RCC 7860 (cell line): ENCODE measurements at regions not wholly inside any gene's neighbourhood (a gene's known extent, or its start where the extent isn't known, plus 50 kb on each side); places are given as distances from the start of the nearest gene placed in this dataset.
A peak's percentile ranks its signal among the peaks of the same experiment; 100 is the strongest.

Experiments used
- DNase-seq: peaks from one replicate; pipeline ENCODE4 v3.0.0-alpha.2; 2015; ENCODE audit warnings: low spot score
- FAIRE-seq: peaks from 2 replicates; lab custom pipeline; 2012; peaks lifted over from hg19 to GRCh38; lab: Jason Lieb, UNC

DNA sequence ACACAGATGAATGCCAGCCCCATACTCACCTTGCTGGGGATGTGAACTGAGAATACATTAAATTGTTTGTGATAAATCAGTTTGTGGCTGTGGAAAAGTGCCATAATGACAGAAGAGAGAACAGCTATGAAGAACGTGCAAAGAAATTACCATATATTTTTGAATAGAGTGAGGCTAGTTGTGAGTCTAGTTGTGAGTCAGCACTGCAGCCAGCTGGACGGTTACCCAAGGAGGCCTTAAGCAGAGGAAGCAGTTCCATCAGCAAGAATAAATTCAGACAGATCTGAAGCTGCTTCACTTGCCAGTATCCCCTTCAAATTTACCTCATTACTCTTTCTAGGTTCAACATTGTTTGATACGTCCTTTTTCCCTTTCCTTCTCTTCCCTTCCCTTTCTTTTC, 446.0 kb downstream of the MTRR start:
- DNase-seq (no peak), FAIRE-seq (no peak)

DNA sequence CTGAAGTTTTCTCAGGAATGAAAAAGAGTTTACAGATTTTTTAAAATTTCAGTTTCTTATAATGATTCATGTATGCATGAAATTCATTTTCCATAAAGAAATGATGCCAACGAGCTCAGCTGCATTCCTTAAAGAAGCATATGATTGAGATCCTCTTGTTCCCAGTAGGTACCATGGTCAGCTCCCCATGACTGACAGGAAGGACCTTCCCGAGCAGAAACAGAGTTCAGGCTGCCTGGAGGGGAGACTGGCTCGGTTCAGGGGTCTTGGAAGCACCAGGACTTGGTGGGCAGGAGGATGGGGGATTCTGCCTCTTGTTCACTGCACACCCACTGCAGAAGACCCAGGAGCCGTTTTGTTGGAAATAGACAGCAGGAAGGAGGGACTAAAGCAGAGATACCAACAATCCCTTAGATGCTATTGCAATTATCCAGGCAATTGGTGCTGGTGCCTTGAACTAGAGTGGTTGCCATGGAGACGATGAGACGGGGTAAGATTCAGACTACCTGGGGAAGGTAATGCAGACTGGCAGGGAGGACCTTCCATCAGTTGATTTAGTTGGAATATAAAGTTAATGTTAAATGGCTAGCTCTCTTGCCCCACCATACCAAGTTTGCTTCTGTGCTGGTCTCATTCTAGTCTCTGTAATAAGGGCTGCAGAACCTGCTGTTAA, 447.8 kb downstream of the MTRR start:
- DNase-seq (no peak), FAIRE-seq (no peak)

DNA sequence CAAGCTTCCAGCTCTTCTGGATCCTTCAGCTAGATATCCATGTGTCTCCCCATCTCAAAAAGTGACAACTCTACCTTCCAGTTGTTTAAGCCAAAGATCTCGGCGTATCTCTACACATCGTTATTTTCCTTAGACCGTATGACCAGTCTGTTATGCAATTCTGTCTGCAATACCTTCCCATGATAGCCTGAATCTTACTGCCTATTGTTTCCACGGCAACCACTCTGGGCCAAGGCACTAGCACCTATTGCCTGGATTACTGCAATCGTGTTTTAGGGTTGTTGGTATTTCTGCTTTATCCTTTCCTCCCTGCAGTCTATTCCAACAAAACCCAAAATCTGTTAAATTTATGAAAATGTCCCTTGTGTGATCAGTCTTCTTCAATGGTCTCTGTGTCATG, 448.4 kb downstream of the MTRR start:
- no peak for DNase-seq
- no peak for FAIRE-seq

DNA sequence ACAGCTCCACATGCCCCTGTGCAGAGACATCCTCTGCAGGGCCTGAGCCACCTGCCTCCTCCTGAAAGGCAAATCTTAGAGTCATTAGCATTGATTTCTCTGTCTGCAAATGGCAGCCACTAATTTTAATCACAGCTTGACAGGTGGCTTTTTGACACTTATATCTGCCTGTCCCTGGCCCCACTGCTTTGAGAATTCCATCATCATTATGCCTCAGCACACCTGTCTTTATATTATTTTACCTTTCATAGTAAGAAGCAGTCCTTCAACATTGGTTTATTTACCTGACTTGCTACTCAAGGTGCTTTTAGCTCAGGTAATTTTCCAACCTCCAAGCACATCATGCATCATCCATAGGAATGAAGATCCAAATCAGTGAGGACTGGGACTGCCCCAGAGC, 451.3 kb downstream of the MTRR start:
- FAIRE-seq (no peak), DNase-seq (no peak)

DNA sequence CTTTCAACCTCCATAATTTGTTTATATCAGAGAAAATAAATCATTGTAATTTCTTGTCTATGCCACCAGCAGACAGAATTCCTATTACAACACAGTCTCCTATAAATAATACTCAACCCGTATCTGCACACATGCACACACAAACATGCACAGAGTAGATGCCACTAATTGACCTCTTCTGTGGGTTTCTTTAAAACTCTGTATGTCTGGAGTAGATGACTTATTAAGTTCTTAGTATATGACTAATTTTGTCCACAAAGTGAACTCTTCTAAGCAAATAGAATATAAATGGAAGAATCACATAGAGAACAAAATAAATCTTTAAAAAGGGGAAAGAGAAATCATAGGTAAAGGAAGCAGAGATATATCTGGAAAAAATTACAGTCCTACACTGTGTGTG, 452.3 kb downstream of the MTRR start:
- FAIRE-seq = no peak
- DNase-seq = no peak

DNA sequence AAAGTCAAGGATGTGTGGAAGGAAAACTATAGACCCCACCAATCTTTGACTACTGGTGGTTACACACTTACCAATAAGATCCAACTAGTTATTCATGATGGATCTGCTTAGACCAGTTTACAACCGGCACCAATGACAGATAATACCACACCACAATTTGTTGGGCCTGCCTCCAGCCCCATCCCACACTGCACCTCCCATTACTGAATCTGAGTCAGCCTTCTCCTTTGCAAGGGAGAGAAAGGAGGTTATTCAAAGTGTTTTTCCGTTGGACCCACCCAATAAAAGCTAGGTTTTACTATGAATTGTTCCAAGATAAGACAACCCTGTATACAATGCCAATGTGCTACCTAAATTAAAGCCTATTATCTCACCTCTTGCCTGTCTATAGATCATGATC, 453.5 kb downstream of the MTRR start:
- no peak for FAIRE-seq

DNA sequence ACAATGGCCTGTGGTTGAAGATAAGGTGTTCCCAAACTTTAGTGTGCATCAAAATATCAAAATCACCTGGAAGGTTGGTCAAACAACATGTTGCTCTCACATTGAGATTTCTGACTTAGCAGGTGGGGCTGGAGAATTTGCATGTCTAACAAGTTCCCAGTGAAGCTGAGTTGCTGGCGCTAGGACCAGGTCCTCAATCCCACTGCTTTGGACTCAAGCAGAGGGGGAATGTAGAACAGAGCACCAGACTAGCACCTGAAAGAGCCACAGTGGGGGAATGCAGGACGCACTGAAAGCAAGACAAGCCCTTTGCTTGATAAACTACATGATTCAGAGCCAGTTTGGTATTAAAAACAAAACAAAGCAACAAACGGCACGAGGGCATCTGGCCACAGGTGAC, 458.1 kb downstream of the MTRR start:
- FAIRE-seq = no peak
- no peak for DNase-seq

More for the DNA sequence above, 453.5 kb downstream of the MTRR start:
- no peak for DNase-seq

DNA sequence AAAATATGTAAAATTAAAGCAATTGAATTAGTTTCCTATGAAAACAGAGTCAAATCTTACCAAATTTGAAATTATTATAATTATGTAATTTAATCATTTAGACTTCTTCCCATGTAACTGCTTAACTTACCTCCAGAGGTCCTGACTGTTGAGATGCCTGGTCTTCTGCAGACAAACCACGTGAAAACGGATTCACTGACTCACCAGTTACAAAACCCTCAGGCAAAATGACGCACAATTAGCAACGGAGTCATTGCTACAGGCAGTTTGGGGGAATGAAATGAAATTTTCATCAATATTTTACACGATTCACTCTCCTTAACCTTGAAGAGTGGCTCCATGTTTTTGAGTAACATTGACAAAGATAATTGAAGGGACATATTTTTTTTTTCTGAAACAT, 460.8 kb downstream of the MTRR start:
- no peak for DNase-seq
- FAIRE-seq = no peak

DNA sequence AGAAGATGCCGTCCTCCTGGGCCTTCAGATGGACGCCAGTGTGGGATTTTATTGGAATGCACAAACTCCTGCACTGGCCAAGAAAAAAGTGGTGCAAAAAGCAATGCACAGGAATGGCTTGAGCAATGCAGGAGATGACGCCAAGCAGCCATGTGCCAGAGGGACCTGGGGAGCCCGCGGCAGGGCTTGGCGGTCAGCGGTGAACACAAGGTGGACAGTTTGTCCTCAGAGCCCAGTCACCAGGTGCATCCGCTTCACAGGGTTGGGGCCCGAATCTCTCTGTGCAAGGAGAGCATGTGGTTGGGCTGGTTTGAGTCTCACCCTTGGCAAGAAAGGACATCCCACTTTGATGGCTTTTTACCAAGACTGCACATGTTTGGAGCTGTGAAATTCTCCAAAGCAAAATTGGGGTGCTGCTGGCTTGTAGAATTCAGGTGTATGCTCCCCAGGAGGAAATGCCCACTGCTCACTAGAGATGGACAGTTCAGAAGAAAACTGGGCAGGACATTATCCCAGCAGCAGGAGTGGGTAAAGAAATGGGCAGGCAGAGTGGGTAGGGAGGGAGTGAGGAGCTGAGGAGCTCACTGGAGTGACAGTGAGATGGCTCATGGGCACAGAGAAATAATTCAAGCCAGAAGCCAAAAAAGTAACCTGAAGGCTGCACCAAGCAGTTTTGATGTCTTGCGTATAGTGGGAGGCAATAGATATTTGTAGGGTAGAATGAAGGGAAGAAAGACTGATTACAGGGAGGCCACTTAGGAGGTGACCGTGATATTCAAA, 463.9 kb downstream of the MTRR start:
- FAIRE-seq (no peak), DNase-seq (no peak)

DNA sequence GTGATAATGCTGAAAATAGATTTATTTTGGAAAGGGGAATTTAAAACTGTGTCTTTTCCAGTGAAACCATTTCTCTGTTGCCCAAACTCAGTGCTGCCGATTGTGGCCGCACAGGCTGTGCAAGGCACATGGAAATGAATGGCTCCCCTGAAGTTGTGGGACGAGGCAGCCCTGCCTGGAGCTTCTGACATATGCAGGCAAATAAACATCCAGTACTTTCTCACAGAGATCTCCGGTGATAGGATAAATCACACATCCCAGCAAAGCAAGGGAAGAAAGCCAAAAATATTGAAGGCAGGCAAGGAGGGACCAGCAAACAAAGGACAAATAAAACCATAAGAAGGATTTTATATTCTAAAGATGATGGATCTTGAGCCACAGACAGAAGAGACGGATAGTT, 464.5 kb downstream of the MTRR start:
- DNase-seq (no peak), FAIRE-seq (no peak)

DNA sequence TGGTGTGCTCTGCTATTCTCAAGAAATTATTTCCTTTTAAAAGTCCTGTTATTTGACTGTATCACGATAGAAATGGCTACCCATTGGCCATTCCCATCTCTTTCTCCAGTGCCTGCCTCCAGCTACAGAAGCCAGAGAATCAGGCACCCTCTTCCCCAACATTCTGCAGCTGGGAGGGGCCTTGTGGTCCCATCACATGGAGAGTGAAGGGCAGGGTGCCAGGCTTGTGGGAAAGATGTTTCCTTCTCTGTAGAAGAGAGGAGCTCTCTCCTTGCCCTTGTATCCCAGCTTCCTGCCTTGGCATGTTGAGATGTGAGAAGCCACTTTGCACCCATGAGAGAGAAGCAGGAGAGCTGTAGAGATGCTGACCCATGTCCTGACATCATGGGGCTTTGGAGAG, 465.0 kb downstream of the MTRR start:
- FAIRE-seq = no peak
- no peak for DNase-seq

DNA sequence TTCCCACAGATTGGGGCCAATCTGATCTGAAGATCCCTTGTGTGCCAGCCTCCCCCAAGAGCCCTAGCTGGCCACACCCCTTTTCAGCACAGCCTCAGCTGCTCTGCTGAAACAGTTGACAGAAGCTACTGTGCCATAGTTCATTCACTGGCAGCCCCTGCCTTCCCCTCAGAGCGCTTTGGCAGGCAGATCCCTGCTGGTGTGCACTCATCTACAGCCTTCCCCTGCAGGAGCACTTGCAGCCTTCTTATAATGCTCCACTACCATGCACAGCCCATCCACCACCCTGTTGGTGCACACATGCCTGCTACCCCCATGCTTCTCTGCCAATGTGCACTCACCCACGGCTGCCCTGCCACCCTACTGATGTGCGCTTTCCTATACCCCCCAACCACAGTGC, 471.3 kb downstream of the MTRR start:
- no peak for FAIRE-seq
- no peak for DNase-seq

DNA sequence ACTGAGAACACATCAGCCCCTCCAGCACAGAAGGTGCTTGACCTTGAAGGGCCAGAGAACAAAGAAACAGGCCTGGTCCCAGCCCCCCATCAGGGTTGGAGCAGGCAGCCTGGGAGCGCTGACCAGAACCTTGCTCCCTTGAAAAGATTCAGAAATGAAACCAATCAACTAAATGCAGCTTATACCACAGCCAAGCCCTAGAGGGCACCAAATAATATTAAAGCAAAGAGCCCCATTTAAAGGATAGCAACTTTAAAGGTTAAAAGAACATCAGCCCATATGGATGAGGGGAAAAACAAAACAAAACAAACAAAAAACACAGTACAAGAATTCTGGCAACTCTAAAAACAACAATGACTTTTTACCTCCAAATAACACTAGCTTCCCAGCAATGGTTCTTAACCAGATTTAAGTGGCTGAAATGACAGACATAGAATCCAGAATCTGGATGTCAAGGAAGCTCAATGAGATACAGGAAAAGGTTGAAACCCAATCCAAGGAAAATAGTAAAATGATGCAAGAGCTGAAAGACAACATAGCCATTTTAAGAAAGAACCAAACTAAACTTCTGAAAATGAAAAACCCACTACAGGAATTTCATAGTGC, 471.9 kb downstream of the MTRR start:
- DNase-seq (peak; percentile 36), FAIRE-seq (peak; percentile 14)

DNA sequence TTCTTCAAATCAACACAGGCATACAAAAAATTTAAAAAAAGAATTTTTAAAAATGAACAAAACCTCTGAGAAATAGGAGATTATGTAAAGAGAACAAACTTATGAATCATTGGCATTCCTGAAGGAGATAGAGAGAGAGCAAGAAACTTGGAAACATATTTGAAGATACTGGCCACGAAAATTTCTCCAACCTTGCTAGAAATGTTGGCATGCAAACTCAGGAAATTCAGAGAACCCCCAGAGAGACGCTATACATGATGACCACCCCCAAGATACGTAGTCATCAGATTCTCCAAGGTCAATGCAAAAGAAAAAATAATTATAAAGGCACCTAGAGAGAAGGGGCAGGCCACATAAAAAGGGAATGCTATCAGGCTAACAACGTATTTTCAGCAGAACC, 472.5 kb downstream of the MTRR start:
- FAIRE-seq (no peak), DNase-seq (no peak)

DNA sequence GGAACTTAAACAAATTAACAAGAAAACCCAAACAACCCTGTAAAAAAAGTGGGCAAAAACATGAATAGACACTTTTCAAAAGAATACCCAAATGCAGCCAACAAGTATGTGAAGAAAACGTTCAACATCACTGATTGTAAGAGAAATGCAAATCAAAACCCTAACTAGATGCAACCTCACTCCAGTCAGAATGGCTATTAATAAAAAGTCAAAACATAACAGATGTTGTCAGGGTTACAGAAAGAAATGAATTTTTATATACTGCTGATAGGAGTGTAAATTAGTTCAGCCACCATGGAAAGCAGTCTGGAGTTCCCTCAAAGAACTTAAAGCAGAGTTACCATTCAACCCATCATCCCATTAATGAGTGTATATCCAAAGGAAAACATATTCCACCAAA, 479.0 kb downstream of the MTRR start:
- FAIRE-seq = no peak

DNA sequence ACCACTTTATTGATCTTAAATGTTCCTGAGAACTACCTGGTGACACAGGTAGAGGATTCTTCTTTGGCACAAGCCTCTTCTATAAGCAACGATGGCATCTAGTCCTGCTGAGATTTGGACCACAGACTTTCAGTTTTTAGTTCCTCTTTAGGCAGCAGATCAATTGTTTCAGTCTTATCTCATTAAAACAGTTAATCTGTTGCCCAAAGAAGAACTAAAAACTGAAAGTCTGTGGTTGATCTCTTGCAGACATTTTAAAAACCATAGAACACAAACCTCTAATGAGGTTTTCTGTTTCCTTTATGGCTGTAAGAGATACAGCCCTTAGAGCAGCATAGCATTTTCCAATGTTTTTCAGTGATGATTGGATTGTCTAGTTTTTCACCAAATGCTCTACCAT, 480.9 kb downstream of the MTRR start:
- FAIRE-seq (no peak), DNase-seq (no peak)

More for the DNA sequence above, 479.0 kb downstream of the MTRR start:
- no peak for DNase-seq

DNA sequence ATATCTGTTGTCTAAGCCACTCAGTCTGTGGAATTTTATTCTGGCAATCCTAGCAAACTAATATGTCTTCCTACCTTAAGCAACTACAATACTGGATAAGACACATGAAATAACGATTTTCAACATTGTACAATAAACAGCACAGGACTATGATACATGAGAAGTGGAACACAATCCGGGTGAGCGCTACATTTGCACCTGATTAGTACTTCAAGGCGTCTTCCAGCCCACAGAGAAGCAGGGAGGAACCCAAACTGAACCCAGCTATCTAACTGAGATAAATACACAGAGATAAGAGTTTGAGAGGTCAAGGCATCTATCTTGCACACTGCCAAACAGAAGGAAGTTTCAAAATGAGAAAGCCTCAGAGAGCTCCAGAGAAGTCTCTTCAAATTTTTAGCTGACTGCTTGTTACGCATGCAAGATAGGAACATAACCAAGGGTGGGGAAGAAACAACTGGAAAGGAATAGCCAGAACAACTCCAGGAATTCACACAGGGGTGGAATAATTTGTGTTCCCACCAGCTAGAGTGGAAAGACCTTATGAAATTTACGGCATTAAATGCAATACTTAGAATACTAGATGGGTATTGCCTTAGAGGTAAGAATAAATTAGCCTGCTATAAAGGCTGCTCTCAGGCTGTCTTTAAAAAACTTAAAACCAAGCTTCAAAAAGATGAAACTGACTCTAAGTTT, 481.8 kb downstream of the MTRR start:
- DNase-seq (no peak), FAIRE-seq (no peak)

DNA sequence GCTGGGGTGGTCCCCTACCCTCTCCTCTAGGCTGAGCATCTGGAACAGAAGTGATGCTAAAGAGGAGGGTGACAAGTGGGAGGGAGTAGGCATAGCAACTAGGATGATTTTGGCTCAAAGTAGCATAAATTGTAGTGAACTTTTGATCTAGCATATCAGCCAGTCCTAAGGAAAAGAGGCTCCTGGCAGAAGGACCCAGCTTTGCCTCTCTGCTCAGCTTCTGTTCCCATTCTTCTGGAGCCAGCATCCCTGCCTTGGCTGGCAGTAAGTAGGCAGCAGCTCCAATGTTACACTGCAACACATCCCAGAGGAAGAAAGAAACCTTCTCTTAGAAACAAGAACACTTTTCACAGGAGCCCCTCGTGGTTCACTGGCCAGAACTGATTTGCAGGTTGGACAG, 487.0 kb downstream of the MTRR start:
- no peak for FAIRE-seq
- DNase-seq = no peak

DNA sequence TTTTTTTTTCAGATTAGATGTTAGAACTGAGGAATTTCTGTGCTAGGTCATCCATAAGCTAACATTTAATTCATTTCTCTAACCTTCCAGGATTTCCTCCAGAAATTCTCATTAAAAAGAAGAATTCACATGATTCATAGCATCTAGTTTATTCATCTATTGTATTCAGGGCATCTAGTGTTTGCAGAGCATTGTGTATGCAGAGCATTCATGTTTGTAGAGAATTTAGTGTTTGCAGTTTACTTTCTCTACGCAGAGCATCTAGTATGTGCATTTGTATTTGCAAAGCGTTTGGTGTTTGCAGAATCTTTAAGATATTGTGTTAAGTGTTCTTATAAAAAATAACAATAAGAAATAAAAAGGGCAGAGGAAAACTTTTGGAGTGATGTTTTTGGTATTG, 491.1 kb downstream of the MTRR start:
- DNase-seq (no peak), FAIRE-seq (no peak)

DNA sequence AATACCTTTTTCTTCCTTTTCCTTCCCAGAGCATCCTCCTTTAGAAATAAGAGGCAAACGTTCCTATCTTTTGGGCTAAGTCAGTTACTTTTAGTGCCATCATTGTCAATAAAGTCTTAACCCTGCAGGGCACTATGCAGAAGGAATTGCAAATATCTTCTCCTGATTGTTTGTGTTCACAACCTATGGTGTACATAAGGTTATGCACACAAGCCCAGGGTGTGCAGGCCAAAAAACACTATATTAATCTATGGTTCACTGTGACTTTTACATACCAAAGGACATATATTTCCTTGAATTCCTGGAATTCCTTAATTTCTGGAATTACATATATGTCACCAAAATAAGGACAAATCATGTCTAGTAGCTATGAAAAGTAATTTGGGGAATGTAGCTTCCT, 493.5 kb downstream of the MTRR start:
- no peak for FAIRE-seq

DNA sequence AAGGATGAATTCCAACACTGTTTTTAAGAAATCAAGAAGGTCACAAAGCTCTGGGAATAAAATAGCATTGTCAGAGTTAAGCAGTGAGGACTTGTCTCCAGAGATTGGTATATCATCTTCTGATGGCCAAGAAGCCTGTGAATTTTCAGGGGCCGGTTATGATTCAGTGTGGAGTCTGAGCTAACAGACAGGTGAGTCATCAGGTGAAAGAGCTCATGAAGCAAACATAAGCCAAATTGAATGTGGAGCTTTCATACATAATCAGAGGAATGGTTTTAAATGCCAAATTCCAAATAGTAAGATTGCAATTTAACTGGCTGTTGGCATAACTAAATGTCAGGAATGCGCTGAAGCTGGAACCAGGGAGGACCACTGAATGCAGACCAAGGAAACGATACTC, 494.2 kb downstream of the MTRR start:
- FAIRE-seq (no peak), DNase-seq (no peak)

More for the DNA sequence above, 493.5 kb downstream of the MTRR start:
- no peak for DNase-seq

DNA sequence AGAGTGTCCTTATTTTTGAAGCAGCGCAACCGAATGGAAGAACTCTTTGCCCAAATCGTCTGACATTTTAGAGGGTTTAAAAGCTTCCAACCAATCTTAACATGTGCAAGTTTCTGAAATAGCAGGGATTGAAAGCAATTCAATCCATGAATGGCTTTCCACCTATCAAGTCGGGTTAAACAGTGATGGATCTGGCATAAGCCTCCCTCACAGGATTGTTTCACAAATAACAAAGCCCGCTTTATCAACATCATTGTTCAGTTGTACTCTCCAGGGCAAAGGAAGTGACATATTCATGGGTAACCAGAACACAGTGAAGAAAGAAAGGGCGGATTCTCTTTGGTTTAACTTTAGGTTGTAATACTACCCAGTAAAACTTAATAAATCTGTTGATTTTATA, 497.3 kb downstream of the MTRR start:
- DNase-seq = no peak
- no peak for FAIRE-seq
